T-helper 17 cell (primary cell): ENCODE measurements at regions not wholly inside any gene's neighbourhood (a gene's known extent, or its start where the extent isn't known, plus 50 kb on each side); places are given as distances from the start of the nearest gene placed in this dataset.
"Not testable (repeated sequence)": the region's sequence is repeated elsewhere in the genome, so short reads cannot be mapped to it uniquely, and the experiment has no call there.

Source experiments
- ATAC-seq: fragments of 150-1000 bp; cut with Tn5 transposase; 2 replicates; pipeline ENCODE4 v1.10.0; 2021; ENCODE audit warnings: mild to moderate bottlenecking, moderate library complexity
- DNase-seq, 3 donors: peaks; one replicate each; pipeline versions ENCODE4 v3.0.0 to v3.0.0-alpha.2; 2020 to 2021
- H3K9me3 ChIP-seq: one replicate; pipeline ENCODE4 v1.7.0; 2013; ENCODE audit warnings: low read length, mild to moderate bottlenecking; ENCODE audit not compliant: control insufficient read depth, poor library complexity, severe bottlenecking
- H3K27ac Mint-ChIP-seq: one replicate; pipeline ENCODE4 v1.8.0; 2022; ENCODE audit warnings: mild to moderate bottlenecking, moderate library complexity, mixed read lengths
- H3K27me3 Mint-ChIP-seq: one replicate; pipeline ENCODE4 v1.8.0; 2022; ENCODE audit warnings: mixed read lengths
- H3K36me3 Mint-ChIP-seq: one replicate; pipeline ENCODE4 v1.8.0; 2022; ENCODE audit warnings: low read depth, mixed read lengths
- H3K4me1 Mint-ChIP-seq: one replicate; pipeline ENCODE4 v1.8.0; 2022; ENCODE audit warnings: mild to moderate bottlenecking, mixed read lengths
- H3K4me3 Mint-ChIP-seq: one replicate; pipeline ENCODE4 v1.8.0; 2022; ENCODE audit warnings: mild to moderate bottlenecking, moderate library complexity, mixed read lengths

DNA sequence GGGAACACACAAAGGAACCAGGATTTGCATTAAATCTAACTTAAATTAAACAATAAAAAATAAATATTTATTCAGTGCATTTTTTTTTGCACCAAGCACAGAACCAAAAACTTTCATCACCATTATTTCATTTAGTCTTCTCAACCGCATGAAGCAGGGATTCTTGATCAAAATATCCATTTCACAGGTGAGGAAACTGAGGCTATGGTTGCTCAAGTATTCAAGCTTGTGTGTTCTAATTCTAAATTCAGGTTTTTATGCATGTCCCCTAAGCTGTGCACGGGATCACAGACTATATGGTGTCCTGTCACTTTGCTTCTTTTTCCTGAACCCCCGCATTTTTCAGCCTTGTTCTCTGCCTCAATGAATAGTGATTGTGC is 64.3 kb upstream of the BCL6 start:
- no peak for ATAC-seq
- H3K36me3 Mint-ChIP-seq, result no peaks in the 10 kb centered on the region
- DNase-seq, result no peak
- H3K27ac Mint-ChIP-seq, result no peak overlapping the region
- H3K27me3 Mint-ChIP-seq, result no peaks in the 10 kb centered on the region
- peaks cover 11% of the 10 kb centered on the region for H3K4me1 Mint-ChIP-seq
- no peak overlapping the region for H3K4me3 Mint-ChIP-seq
- no peaks in the 10 kb centered on the region for H3K9me3 ChIP-seq

DNA sequence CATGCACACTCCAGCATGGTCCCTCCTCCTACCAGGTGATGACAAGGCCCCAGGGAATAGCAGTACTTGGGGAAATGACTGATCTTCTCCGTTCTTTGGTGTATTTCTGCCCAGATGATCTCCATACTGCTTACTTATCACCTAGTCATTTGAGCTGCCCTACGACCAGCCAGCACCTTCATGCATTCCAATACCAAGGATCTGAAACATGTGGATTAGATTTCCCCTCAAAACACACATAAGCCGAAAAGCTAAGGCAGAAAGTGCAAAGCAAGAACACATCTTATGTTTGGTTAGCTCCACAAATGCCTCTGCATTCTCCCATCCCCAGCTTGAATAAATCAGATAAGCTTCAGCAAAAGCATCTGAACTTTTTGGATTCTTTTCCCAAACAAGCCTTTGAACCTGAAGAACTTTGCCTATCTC is 64.8 kb upstream of the BCL6 start:
- H3K9me3 ChIP-seq, result no peaks in the 10 kb centered on the region
- Mint-ChIP-seq H3K4me3 (no peak overlapping the region), H3K4me1 (peaks cover 8% of the 10 kb centered on the region), H3K27ac (no peak overlapping the region), H3K36me3 (no peaks in the 10 kb centered on the region), H3K27me3 (no peaks in the 10 kb centered on the region)
- DNase-seq, result no peak
- no peak for ATAC-seq

- peaks cover 2% of the 10 kb centered on the region for H3K36me3 Mint-ChIP-seq
- no peaks in the 10 kb centered on the region for H3K9me3 ChIP-seq
- H3K4me3 Mint-ChIP-seq, result no peak overlapping the region
- ATAC-seq (no peak), DNase-seq (no peak)
- no peak overlapping the region for H3K27ac Mint-ChIP-seq
- no peaks in the 10 kb centered on the region for H3K27me3 Mint-ChIP-seq
- H3K4me1 Mint-ChIP-seq, result peaks cover 2% of the 10 kb centered on the region
These were observed 66.5 kb upstream of the BCL6 start for GRCh38 chr3:187811585-187812250.

- H3K9me3 ChIP-seq, result no peaks in the 10 kb centered on the region
- DNase-seq, result no peak
- no peak for ATAC-seq
- no peak overlapping the region for H3K27ac Mint-ChIP-seq
- peaks cover 2% of the 10 kb centered on the region for H3K36me3 Mint-ChIP-seq
- no peak overlapping the region for H3K4me3 Mint-ChIP-seq
- H3K27me3 Mint-ChIP-seq, result no peaks in the 10 kb centered on the region
- no peaks in the 10 kb centered on the region for H3K4me1 Mint-ChIP-seq
These were observed 67.2 kb upstream of the BCL6 start for GRCh38 chr3:187812496-187812895.

DNA sequence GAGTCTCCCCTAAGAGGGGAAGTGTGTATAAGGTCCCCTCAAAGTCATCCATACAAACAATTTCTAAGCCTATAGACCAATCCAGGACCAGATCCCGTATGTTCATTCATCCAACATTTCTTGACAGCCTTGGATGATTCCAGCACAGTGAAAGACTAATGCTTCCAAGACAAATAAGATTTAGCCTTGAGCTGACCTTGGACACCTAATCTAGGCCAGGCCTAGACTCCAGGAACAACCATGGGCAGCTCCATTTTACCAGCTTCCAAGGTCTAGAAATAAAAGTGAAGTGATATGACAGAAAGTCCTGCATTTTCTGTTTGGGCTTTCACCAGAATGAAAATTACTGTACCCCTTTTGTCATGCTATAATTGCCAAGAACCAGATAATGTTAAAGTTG is 67.9 kb upstream of the BCL6 start:
- DNase-seq, result no peak
- Mint-ChIP-seq H3K27ac (no peak overlapping the region), H3K4me1 (no peaks in the 10 kb centered on the region), H3K27me3 (no peaks in the 10 kb centered on the region), H3K36me3 (peaks cover 2% of the 10 kb centered on the region), H3K4me3 (no peak overlapping the region)
- ATAC-seq, result no peak
- no peaks in the 10 kb centered on the region for H3K9me3 ChIP-seq

DNA sequence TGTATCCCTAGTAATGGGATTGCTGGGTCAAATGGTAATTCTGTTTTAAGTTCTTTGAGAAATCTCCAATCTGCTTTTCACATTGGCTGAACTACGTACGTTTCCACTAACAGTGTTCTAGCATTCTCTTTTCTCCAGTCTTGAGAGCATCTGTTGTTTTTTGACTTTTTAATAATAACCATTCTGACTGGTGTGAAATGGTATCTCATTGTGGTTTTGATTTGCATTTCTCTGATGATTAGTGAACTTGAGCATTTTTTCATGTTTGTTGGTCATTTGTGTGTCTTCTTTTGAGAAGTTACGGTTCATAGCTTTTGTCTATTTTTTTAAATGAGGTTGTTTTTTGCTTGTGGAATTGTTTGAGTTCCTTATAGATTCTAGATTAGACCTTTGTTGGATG is 72.5 kb upstream of the BCL6 start:
- H3K4me3 Mint-ChIP-seq, H3K9me3 ChIP-seq, ATAC-seq, H3K27me3 Mint-ChIP-seq, DNase-seq, H3K36me3 Mint-ChIP-seq, H3K27ac Mint-ChIP-seq: not testable (repeated sequence)
- peaks cover 13% of the 10 kb centered on the region for H3K4me1 Mint-ChIP-seq

DNA sequence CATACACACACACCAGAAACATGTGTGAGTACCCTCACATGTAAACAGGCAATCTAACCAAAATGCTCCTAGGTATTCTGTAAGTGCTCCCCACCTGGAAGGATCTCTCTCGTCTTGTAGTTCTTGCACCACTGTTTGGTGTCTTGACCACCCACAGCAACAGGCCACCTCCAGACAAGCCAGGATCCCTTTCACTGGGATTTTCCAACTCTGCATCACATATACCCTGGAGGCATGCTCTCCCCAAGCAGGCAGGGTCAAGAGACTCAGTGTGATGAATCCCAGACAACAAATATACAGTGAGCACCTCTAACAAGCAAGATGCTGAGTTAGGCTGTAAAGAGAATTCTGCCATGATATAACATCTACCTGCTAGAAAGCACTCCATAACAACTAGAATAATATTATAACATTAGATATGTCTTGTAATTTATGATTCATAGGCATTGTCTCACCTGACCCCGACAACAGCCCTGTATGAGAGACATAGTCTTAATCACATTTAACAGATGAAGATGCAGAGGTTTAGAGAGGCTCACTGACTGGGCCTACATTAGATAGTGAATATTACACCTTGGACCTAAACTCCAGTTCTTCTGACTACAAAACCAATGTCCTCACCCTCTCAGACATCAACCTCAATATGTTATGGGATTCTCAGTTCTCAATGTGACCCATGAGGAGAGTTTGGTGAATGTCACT is 76.5 kb upstream of the BCL6 start:
- no peaks in the 10 kb centered on the region for H3K27me3 Mint-ChIP-seq
- H3K9me3 ChIP-seq, result no peaks in the 10 kb centered on the region
- ATAC-seq (no peak), DNase-seq (no peak)
- H3K4me3 Mint-ChIP-seq, result no peak overlapping the region
- peaks cover 17% of the 10 kb centered on the region for H3K4me1 Mint-ChIP-seq
- peak overlapping the region; percentile 5 for H3K27ac Mint-ChIP-seq
- no peaks in the 10 kb centered on the region for H3K36me3 Mint-ChIP-seq

- H3K9me3 ChIP-seq, result no peaks in the 10 kb centered on the region
- DNase-seq, result no peak
- peak; percentile 45 for ATAC-seq
- H3K36me3 Mint-ChIP-seq, result no peaks in the 10 kb centered on the region
- no peak overlapping the region for H3K4me3 Mint-ChIP-seq
- peak overlapping the region; percentile 5 for H3K27ac Mint-ChIP-seq
- peaks cover 17% of the 10 kb centered on the region for H3K4me1 Mint-ChIP-seq
- H3K27me3 Mint-ChIP-seq, result no peaks in the 10 kb centered on the region
These were observed 77.1 kb upstream of the BCL6 start for GRCh38 chr3:187822402-187822801.

- no peaks in the 10 kb centered on the region for H3K27me3 Mint-ChIP-seq
- H3K27ac Mint-ChIP-seq, result no peak overlapping the region
- no peak for DNase-seq
- ATAC-seq, result no peak
- H3K4me3 Mint-ChIP-seq, result no peak overlapping the region
- no peaks in the 10 kb centered on the region for H3K36me3 Mint-ChIP-seq
- peaks cover 20% of the 10 kb centered on the region for H3K4me1 Mint-ChIP-seq
- no peaks in the 10 kb centered on the region for H3K9me3 ChIP-seq
These were observed 78.5 kb upstream of the BCL6 start for GRCh38 chr3:187823746-187824145.

DNA sequence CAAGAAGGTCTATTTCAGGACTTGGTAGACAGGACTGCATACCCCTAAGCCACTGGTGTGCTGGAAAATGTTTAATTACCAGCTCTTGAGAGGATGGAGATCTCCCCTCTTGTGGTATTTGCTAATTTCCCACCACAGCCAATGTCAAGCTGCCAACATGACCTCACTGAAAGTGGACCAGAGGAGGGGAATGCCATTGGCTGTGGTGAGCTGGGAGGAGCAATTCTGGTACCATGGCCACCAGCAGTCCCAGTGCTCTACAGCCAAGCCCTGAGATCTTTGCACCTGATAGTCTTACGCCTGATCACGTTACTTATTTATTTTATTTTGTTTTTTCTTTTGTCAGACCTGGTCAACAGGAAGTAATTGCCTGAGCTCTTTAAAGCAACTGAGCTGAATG is 82.5 kb upstream of the BCL6 start:
- Mint-ChIP-seq H3K27ac (no peak overlapping the region), H3K36me3 (no peaks in the 10 kb centered on the region), H3K27me3 (no peaks in the 10 kb centered on the region), H3K4me3 (no peak overlapping the region), H3K4me1 (peaks cover 18% of the 10 kb centered on the region)
- ATAC-seq (no peak), DNase-seq (no peak)
- H3K9me3 ChIP-seq, result no peaks in the 10 kb centered on the region

DNA sequence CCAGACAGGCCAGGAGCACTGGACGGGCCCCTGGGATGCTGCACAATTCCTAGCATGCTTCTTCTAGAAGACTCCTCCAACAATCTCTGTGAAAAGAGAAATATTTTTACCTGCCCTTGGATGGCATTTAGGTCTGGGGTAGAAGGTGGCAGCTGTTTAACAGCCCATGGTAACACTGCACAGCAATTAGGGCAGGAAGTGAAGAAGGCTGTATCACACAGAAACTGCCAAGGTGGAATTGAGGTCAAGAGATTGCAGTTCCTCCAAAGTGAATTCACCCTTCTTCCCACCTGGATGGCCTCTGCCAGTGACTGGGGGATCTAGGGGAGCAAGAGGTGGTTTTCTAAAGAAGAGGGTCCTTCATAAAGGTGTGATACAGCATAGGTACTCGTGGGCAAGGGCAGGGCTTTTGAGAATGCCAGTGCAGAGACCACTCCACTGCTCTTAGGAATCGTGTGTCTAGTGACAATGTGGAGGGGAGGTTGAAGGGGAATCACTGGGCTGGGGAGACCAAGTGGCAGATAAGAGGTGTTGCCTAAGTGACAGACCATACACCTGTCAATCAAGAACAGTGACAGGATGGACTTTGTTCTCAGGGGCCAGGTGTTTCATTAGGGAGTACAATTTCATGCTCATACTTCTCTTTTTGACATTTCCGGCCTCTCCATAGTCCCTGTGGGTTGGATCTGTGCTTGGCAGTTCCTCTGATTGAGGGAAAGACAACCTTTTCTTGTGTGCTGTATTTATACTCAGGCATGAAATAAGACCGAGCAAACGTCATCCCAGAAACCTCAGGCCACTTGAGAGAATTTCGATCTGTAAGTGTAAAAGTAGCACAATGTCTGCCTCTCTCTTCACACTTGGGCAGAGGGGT is 83.5 kb upstream of the BCL6 start:
- DNase-seq, result no peak
- Mint-ChIP-seq H3K36me3 (no peaks in the 10 kb centered on the region), H3K27ac (peak overlapping the region; percentile 24), H3K27me3 (no peaks in the 10 kb centered on the region), H3K4me1 (peaks cover 13% of the 10 kb centered on the region), H3K4me3 (peak overlapping the region; percentile 61)
- no peaks in the 10 kb centered on the region for H3K9me3 ChIP-seq
- no peak for ATAC-seq

GRCh38 chr3:187830181-187830580 is 84.9 kb upstream of the BCL6 start:
- H3K27ac Mint-ChIP-seq, result no peak overlapping the region
- ATAC-seq (no peak), DNase-seq (no peak)
- H3K27me3 Mint-ChIP-seq, result no peaks in the 10 kb centered on the region
- H3K9me3 ChIP-seq, result no peaks in the 10 kb centered on the region
- peaks cover 13% of the 10 kb centered on the region for H3K4me1 Mint-ChIP-seq
- H3K4me3 Mint-ChIP-seq, result no peak overlapping the region
- no peaks in the 10 kb centered on the region for H3K36me3 Mint-ChIP-seq
